Stimulated activated CD4-positive, alpha-beta T cell treated with anti-CD3 and anti-CD28 coated beads, Interleukin-4, amount 100 ng/mL, for 1 hour (primary cell): ENCODE measurements at regions not wholly inside any gene's neighbourhood (a gene's known extent, or its start where the extent isn't known, plus 50 kb on each side); places are given as distances from the start of the nearest gene placed in this dataset.
"Not testable (repeated sequence)": the region's sequence is repeated elsewhere in the genome, so short reads cannot be mapped to it uniquely, and the experiment has no call there.

Experiments used
- DNase-seq: peaks from one replicate; pipeline ENCODE4 v3.0.0-alpha.2; 2020

- DNase-seq, result not testable (repeated sequence)
These were observed 180.7 kb downstream of the FASLG start for GRCh38 chr1:172839639-172840038.

GRCh38 chr1:172843444-172843843 is 184.5 kb downstream of the FASLG start:
- DNase-seq, result no peak

- peak; percentile 58 for DNase-seq
These were observed 186.5 kb downstream of the FASLG start for GRCh38 chr1:172845371-172845770.

- no peak for DNase-seq
These were observed 187.0 kb downstream of the FASLG start for GRCh38 chr1:172845865-172846264.

GRCh38 chr1:172847814-172848213 is 188.9 kb downstream of the FASLG start:
- not testable (repeated sequence) for DNase-seq

- no peak for DNase-seq
These were observed 190.8 kb downstream of the FASLG start for GRCh38 chr1:172849653-172850052.

GRCh38 chr1:172851077-172851476 is 192.2 kb downstream of the FASLG start:
- DNase-seq, result no peak

- DNase-seq, result no peak
These were observed 193.0 kb downstream of the FASLG start for GRCh38 chr1:172851856-172852255.

- not testable (repeated sequence) for DNase-seq
These were observed 194.8 kb downstream of the TNFSF18 start for GRCh38 chr1:172855983-172856382.

GRCh38 chr1:172863031-172863430 is 187.7 kb downstream of the TNFSF18 start:
- DNase-seq, result no peak

- no peak for DNase-seq
These were observed 183.4 kb downstream of the TNFSF18 start for GRCh38 chr1:172867216-172867818.

- no peak for DNase-seq
These were observed 179.7 kb downstream of the TNFSF18 start for GRCh38 chr1:172870901-172871606.

GRCh38 chr1:172874950-172875349 is 175.8 kb downstream of the TNFSF18 start:
- DNase-seq, result no peak

- DNase-seq, result no peak
These were observed 174.8 kb downstream of the TNFSF18 start for GRCh38 chr1:172875892-172876291.

- DNase-seq, result no peak
These were observed 168.4 kb downstream of the TNFSF18 start for GRCh38 chr1:172882385-172882784.

- no peak for DNase-seq
These were observed 167.9 kb downstream of the TNFSF18 start for GRCh38 chr1:172882791-172883386.

- DNase-seq, result no peak
These were observed 167.4 kb downstream of the TNFSF18 start for GRCh38 chr1:172883387-172883791.

- no peak for DNase-seq
These were observed 166.9 kb downstream of the TNFSF18 start for GRCh38 chr1:172883844-172884243.

- DNase-seq, result no peak
These were observed 165.3 kb downstream of the TNFSF18 start for GRCh38 chr1:172885411-172885810.

GRCh38 chr1:172885971-172886370 is 164.8 kb downstream of the TNFSF18 start:
- DNase-seq, result no peak

GRCh38 chr1:172887162-172887561 is 163.6 kb downstream of the TNFSF18 start:
- DNase-seq, result no peak

GRCh38 chr1:172893146-172893841 is 157.4 kb downstream of the TNFSF18 start:
- no peak for DNase-seq

GRCh38 chr1:172894349-172895049 is 156.2 kb downstream of the TNFSF18 start:
- DNase-seq, result no peak
